ENCODE measurements at regions not wholly inside any gene's neighbourhood (a gene's known extent, or its start where the extent isn't known, plus 50 kb on each side); places are given as distances from the start of the nearest gene placed in this dataset.

- intact Hi-C loops (cut with micrococcal nuclease), result no loop called here
- no peak for ATAC-seq
- no peak for DNase-seq
These were observed 1042.9 kb upstream of the ACVR2A start for GRCh38 chr2:146801886-146802285.

- ATAC-seq (no peak), DNase-seq (no peak)
- intact Hi-C loops (cut with micrococcal nuclease), result no loop called here
These were observed 1058.4 kb upstream of the ACVR2A start for GRCh38 chr2:146786396-146786795.

DNA sequence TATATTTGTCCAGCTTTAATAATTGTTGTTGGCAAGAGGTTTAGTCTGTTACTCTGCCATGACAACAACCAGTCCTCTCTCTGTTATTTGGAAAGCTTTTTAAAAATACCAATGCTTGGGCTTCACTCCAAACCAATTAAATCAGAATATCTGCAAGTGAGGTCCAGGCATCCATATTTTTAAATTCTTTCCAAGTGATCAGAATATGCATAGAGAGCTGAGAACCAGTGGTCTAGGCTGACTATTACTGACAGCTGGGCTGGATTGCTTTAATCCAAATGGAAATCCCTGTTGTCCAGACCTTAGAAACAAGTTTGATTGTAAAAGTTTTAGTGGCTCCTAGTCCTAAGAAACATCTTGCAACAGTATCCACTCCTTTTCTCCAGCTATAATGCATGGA is 1059.7 kb upstream of the ACVR2A start:
- intact Hi-C loops (cut with micrococcal nuclease), result no loop called here
- ATAC-seq (no peak), DNase-seq (no peak)

DNA sequence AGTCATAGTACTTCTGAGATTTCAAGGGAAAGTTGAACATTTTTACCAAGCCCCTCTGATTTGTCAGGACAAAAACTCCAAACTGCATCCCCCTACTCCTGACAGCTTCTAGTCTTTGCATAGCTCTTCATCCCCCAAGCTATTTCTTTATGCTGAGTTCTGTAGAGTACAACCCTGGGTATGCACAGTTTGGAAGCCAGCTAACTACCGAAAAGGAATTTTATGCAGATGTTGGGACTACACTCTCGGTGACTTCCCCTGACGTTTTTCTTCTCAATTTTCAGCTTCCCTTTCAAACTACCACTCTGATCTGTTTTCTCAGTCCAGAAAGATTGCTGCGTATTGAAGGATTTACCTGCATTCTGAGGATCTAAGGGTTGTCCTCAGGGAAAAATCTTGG is 1060.2 kb upstream of the ACVR2A start:
- ATAC-seq (no peak), DNase-seq (no peak)
- intact Hi-C loops (cut with micrococcal nuclease), result no loop called here

GRCh38 chr2:146777181-146777580 is 1067.6 kb upstream of the ACVR2A start:
- DNase-seq (no peak), ATAC-seq (no peak)
- intact Hi-C loops (cut with micrococcal nuclease), result no loop called here

DNA sequence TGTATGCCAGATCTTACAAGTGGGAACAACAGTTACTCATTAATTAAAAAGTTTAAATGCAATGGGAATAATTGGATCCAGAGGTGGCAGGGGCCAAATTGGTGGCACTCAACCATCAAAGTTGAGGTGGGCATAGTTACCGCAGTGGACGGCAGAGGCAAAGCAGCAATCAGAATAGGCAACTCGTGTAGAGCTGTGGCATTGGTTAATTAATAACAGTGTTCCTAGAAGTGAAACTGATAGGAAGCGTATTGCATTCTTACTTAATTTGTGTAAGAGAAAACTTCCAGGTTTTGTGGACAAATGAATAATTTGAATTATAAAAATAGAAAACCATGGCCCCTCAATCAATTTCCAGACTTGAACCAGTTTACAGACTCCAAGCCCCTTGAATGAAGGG is 1068.2 kb upstream of the ACVR2A start:
- ATAC-seq, result no peak

DNA sequence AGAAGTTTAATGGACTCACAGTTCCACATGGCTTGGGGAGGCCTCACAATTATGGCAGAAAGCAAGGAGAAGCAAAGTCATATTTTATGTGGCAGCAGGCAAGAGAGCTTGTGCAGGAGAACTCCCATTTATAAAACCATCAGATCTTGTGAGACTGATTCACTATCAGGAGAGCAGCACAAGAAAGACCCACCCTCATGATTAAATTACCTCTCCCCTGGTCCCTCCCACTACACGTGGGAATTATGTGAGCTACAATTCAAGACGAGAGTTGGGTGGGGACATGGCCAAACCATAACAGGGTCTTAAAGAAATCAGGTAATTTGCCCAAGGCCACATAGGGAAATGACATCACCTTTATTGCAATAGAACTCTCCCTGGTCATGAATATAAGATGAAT is 1073.3 kb upstream of the ACVR2A start:
- ATAC-seq, result no peak
- DNase-seq, result no peak
- intact Hi-C loops (cut with micrococcal nuclease), result no loop called here

More for the DNA sequence above, 1068.2 kb upstream of the ACVR2A start:
- no peak for DNase-seq
- intact Hi-C loops (cut with micrococcal nuclease), result no loop called here

DNA sequence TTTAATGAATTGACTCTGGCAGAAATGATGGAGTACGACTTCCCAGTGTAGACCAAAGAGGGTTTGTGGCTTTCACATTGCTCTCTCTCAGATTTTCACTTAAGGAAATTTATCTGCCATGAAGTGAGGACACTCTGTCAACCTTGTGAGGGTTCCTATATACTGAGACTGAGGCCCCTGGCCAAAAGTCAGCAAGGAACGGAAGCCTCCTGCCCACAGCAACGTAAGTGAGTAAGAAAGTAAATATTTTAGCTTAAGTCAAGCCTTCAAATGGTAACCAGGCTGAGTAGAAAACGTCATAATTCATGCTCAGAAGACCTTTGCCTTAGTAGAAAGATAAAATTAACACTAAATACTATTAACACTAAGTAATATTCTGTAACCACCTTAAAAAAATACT is 1080.5 kb upstream of the ACVR2A start:
- intact Hi-C loops (cut with micrococcal nuclease), result no loop called here
- ATAC-seq (no peak), DNase-seq (no peak)

DNA sequence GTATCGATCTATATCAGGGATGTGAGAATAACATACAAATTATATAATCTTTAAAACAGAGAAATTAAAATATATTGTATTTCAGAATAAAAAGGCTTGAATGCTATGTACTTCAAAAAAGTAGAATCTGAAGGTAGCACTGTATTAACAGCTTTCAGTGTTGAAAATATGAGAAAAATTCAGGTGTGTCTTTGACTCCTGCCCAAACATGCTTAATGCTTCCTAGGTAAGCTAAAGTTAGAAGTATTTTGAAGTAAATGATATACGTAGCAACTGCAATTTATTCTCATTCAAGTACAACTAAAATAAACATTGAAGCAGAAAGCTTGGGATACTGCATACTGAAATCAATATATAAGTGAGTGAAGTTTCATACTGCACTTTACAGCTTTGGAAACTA is 1082.0 kb upstream of the ACVR2A start:
- intact Hi-C loops (cut with micrococcal nuclease), result no loop called here
- ATAC-seq (no peak), DNase-seq (no peak)

GRCh38 chr2:146754606-146755005 is 1090.2 kb upstream of the ACVR2A start:
- intact Hi-C loops (cut with micrococcal nuclease), result no loop called here
- ATAC-seq (no peak), DNase-seq (no peak)

DNA sequence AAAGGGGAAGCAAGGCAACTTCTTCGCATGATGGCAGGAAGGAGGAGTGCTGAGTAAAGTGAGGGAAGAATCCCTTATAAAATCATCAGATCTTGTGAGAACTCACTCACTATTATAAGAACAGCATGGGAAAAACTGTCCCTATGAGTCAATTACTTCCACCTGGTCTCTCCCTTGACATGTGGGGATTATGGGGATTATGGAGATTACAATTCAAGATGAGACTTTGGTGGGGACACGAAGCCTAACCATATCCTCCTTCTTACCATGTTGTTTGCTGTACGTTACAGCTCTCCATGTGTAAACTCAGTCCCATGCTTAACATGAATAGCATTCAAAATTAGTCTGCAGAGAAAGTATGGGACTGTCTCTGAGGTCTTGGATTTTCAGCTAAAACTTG is 1096.8 kb upstream of the ACVR2A start:
- DNase-seq (no peak), ATAC-seq (no peak)
- intact Hi-C loops (cut with micrococcal nuclease), result no loop called here

DNA sequence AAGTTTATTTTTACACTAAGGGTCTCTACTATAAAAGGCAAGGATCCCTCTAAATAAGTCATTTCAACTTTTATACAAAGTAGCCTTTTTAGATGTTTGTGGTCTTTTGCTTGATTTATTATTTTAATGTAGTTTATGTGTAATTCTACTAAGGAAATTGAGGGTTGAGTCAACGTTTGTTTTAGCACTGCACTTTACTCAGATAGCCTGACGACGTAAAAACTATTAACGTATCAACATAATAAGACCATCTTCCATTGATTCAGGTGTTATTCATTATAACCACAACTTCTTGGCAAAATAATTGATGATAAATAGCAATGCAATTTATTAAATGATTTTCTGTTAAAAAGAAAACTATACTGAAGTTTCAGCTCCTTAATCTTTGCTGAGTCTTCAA is 1103.6 kb upstream of the ACVR2A start:
- DNase-seq (no peak), ATAC-seq (no peak)
- intact Hi-C loops (cut with micrococcal nuclease), result no loop called here

- ATAC-seq (no peak), DNase-seq (no peak)
- intact Hi-C loops (cut with micrococcal nuclease), result loop anchor here (10.0 kb wide), 1 partner anchor 1180 kb away; no protein-coding TSS in a partner anchor
These were observed 1110.0 kb upstream of the ACVR2A start for GRCh38 chr2:146734821-146735190.

GRCh38 chr2:146734042-146734820 is 1110.6 kb upstream of the ACVR2A start:
- ATAC-seq (no peak), DNase-seq (no peak)
- intact Hi-C loops (cut with micrococcal nuclease), result loop anchor here (10.0 kb wide), 1 partner anchor 1181 kb away; no protein-coding TSS in a partner anchor

DNA sequence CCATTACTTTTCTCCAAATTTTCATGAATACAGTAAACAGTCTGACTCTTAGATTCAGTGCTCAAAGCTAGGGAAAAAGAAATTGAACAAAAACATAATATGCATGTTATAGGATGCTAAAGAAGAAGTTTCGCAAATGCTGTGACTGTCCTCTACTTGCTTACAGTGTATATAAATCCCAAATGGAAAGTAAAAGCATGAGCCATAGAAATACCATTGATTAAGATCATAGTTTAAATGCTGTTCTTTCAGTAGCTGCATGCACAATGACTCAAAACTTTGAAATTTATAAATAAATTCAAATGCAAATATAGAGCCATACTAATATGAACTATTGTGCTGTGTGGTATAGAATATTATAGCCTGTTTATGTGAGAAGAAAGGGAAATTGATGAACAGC is 1113.9 kb upstream of the ACVR2A start:
- intact Hi-C loops (cut with micrococcal nuclease), result loop anchor here (10.0 kb wide), 1 partner anchor 1184 kb away; no protein-coding TSS in a partner anchor
- DNase-seq, result no peak
- no peak for ATAC-seq

- intact Hi-C loops (cut with micrococcal nuclease), result no loop called here
- no peak for DNase-seq
- ATAC-seq, result no peak
These were observed 1123.3 kb upstream of the ACVR2A start for GRCh38 chr2:146721486-146721885.

- intact Hi-C loops (cut with micrococcal nuclease), result no loop called here
- no peak for DNase-seq
These were observed 1124.7 kb upstream of the ACVR2A start for GRCh38 chr2:146720170-146720569.

GRCh38 chr2:146716591-146716990 is 1128.2 kb upstream of the ACVR2A start:
- DNase-seq (no peak), ATAC-seq (no peak)
- intact Hi-C loops (cut with micrococcal nuclease), result no loop called here

More at GRCh38 chr2:146720170-146720569, 1124.7 kb upstream of the ACVR2A start:
- no peak for ATAC-seq

- intact Hi-C loops (cut with micrococcal nuclease), result no loop called here
- no peak for ATAC-seq
- DNase-seq, result no peak
These were observed 1135.8 kb upstream of the ACVR2A start for GRCh38 chr2:146709004-146709403.

- no peak for DNase-seq
- ATAC-seq, result no peak
- intact Hi-C loops (cut with micrococcal nuclease), result no loop called here
These were observed 1143.6 kb upstream of the ACVR2A start for GRCh38 chr2:146701183-146701582.

- DNase-seq (no peak), ATAC-seq (no peak)
- intact Hi-C loops (cut with micrococcal nuclease), result no loop called here
These were observed 1147.5 kb upstream of the ACVR2A start for GRCh38 chr2:146697307-146697706.

Data from left ventricle myocardium superior (tissue), 1 donor.